Natural killer cell treated with Interleukin-12 subunit alpha and Interleukin-12 subunit beta and Interleukin-15 and Interleukin-18, amount 100 ng/mL, for 72 hours (primary cell): ENCODE measurements at regions not wholly inside any gene's neighbourhood (a gene's known extent, or its start where the extent isn't known, plus 50 kb on each side); places are given as distances from the start of the nearest gene placed in this dataset.

Experiments
- ATAC-seq, 2 donors: fragments of 150-1000 bp; cut with Tn5 transposase in 1 of 2; sonication (Bioruptor Pico), chemical (Tn5 transposase) in 1 of 2; 2 replicates each; pipeline ENCODE4 v1.10.0; 2021
- DNase-seq: peaks from one replicate; pipeline ENCODE4 v3.0.0; 2022; ENCODE audit warnings: low spot score
- H3K27ac Mint-ChIP-seq, 2 donors: 1 replicate in 1 of 2; 2 replicates in 1 of 2; pipeline ENCODE4 v1.8.0; 2022; ENCODE audit warnings: mixed read lengths in 2 of 2, mild to moderate bottlenecking in 1 of 2, moderate library complexity in 1 of 2
- H3K27me3 Mint-ChIP-seq, 2 donors: 1 replicate in 1 of 2; 2 replicates in 1 of 2; pipeline ENCODE4 v1.8.0; 2022; ENCODE audit warnings: mixed read lengths in 2 of 2
- H3K36me3 Mint-ChIP-seq: one replicate; pipeline ENCODE4 v1.8.0; 2022; ENCODE audit warnings: mixed read lengths
- H3K4me1 Mint-ChIP-seq, 2 donors: 1 replicate in 1 of 2; 2 replicates in 1 of 2; pipeline ENCODE4 v1.8.0; 2022; ENCODE audit warnings: low read depth in 2 of 2, mixed read lengths in 2 of 2, mild to moderate bottlenecking in 1 of 2
- H3K4me3 Mint-ChIP-seq: one replicate; pipeline ENCODE4 v1.8.0; 2022; ENCODE audit warnings: mixed read lengths
- H3K9me3 Mint-ChIP-seq: 2 replicates; pipeline ENCODE4 v1.8.0; 2022; ENCODE audit warnings: mixed read lengths

- no peak for ATAC-seq
- H3K36me3 Mint-ChIP-seq = no peaks in the 10 kb centered on the region
- DNase-seq = no peak
- no peaks in the 10 kb centered on the region for H3K9me3 Mint-ChIP-seq
- H3K4me1 Mint-ChIP-seq = no peaks in the 10 kb centered on the region
- no peak overlapping the region for H3K27ac Mint-ChIP-seq
- H3K27me3 Mint-ChIP-seq = no peaks in the 10 kb centered on the region
- H3K4me3 Mint-ChIP-seq = no peak overlapping the region
Observed at GRCh38 chrY:7263773-7264172, 352.2 kb upstream of the AMELY start.

- H3K27me3 Mint-ChIP-seq = no peaks in the 10 kb centered on the region
- no peaks in the 10 kb centered on the region for H3K4me1 Mint-ChIP-seq
- H3K4me3 Mint-ChIP-seq = no peak overlapping the region
- DNase-seq (no peak), ATAC-seq (no peak)
- no peak overlapping the region for H3K27ac Mint-ChIP-seq
- H3K9me3 Mint-ChIP-seq = no peaks in the 10 kb centered on the region
- H3K36me3 Mint-ChIP-seq = peaks cover 5% of the 10 kb centered on the region
Observed at GRCh38 chrY:7262531-7262930, 351.0 kb upstream of the AMELY start.

- H3K36me3 Mint-ChIP-seq = peaks cover 5% of the 10 kb centered on the region
- no peaks in the 10 kb centered on the region for H3K4me1 Mint-ChIP-seq
- H3K9me3 Mint-ChIP-seq = no peaks in the 10 kb centered on the region
- ATAC-seq (no peak), DNase-seq (no peak)
- no peak overlapping the region for H3K4me3 Mint-ChIP-seq
- H3K27me3 Mint-ChIP-seq = no peaks in the 10 kb centered on the region
- no peak overlapping the region for H3K27ac Mint-ChIP-seq
Observed at GRCh38 chrY:7261254-7261653, 349.7 kb upstream of the AMELY start.

GRCh38 chrY:7240101-7240500 is 328.5 kb upstream of the AMELY start:
- H3K9me3 Mint-ChIP-seq = no peaks in the 10 kb centered on the region
- H3K4me1 Mint-ChIP-seq = peaks cover 0 to 32% of the 10 kb centered on the region in 2 donors
- ATAC-seq = peak in 1 of 2 donors; percentile 91
- DNase-seq = no peak
- H3K27me3 Mint-ChIP-seq = no peaks in the 10 kb centered on the region
- peak overlapping the region; percentile 83 for H3K4me3 Mint-ChIP-seq
- H3K27ac Mint-ChIP-seq = peak overlapping the region in 1 of 2 donors; percentile 86
- peaks cover 11% of the 10 kb centered on the region for H3K36me3 Mint-ChIP-seq

GRCh38 chrY:7211971-7212370 is 300.4 kb upstream of the AMELY start:
- no peaks in the 10 kb centered on the region for H3K27me3 Mint-ChIP-seq
- no peak overlapping the region for H3K27ac Mint-ChIP-seq
- H3K9me3 Mint-ChIP-seq = no peaks in the 10 kb centered on the region
- peaks cover 0 to 1% of the 10 kb centered on the region in 2 donors for H3K4me1 Mint-ChIP-seq
- ATAC-seq (no peak), DNase-seq (no peak)
- no peaks in the 10 kb centered on the region for H3K36me3 Mint-ChIP-seq
- H3K4me3 Mint-ChIP-seq = no peak overlapping the region

- H3K36me3 Mint-ChIP-seq = no peaks in the 10 kb centered on the region
- H3K27me3 Mint-ChIP-seq = no peaks in the 10 kb centered on the region
- ATAC-seq (no peak), DNase-seq (no peak)
- no peaks in the 10 kb centered on the region for H3K4me1 Mint-ChIP-seq
- no peaks in the 10 kb centered on the region for H3K9me3 Mint-ChIP-seq
- H3K4me3 Mint-ChIP-seq = no peak overlapping the region
- no peak overlapping the region for H3K27ac Mint-ChIP-seq
Observed at GRCh38 chrY:7204456-7204855, 292.9 kb upstream of the AMELY start.

GRCh38 chrY:7182591-7182990 is 271.0 kb upstream of the AMELY start:
- no peaks in the 10 kb centered on the region for H3K27me3 Mint-ChIP-seq
- ATAC-seq (no peak), DNase-seq (no peak)
- H3K9me3 Mint-ChIP-seq = no peaks in the 10 kb centered on the region
- peaks cover 12% of the 10 kb centered on the region for H3K36me3 Mint-ChIP-seq
- H3K27ac Mint-ChIP-seq = no peak overlapping the region
- H3K4me1 Mint-ChIP-seq = no peaks in the 10 kb centered on the region
- H3K4me3 Mint-ChIP-seq = no peak overlapping the region

- Mint-ChIP-seq H3K4me1 (no peaks in the 10 kb centered on the region), H3K4me3 (no peak overlapping the region), H3K36me3 (peaks cover 2% of the 10 kb centered on the region), H3K9me3 (no peaks in the 10 kb centered on the region), H3K27ac (no peak overlapping the region), H3K27me3 (no peaks in the 10 kb centered on the region)
- ATAC-seq (no peak), DNase-seq (no peak)
Observed at GRCh38 chrY:7177631-7178030, 266.1 kb upstream of the AMELY start.

DNA sequence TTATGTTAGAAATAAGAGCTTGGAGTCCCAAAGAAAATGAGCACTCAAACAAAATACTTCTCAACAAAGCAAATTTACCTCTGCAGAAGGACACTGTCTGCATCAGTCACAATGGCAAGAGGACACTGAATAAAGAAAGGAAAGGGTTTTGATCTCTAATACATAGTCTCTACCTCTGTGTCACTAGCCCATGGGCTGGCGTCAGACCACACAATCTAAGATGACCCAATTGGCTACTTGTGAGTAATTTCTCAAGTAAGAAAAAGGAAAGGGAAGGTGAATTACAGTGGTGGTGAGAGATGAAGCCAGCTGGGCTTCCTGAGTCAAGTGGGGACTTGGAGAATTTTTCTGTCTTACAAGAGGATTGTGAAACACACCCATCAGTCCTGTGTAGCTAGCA is 257.9 kb upstream of the AMELY start:
- no peak overlapping the region for H3K27ac Mint-ChIP-seq
- no peak overlapping the region for H3K4me3 Mint-ChIP-seq
- DNase-seq (no peak), ATAC-seq (no peak)
- no peaks in the 10 kb centered on the region for H3K36me3 Mint-ChIP-seq
- H3K4me1 Mint-ChIP-seq = no peaks in the 10 kb centered on the region
- peaks cover 0 to 5% of the 10 kb centered on the region in 2 donors for H3K27me3 Mint-ChIP-seq
- no peaks in the 10 kb centered on the region for H3K9me3 Mint-ChIP-seq

DNA sequence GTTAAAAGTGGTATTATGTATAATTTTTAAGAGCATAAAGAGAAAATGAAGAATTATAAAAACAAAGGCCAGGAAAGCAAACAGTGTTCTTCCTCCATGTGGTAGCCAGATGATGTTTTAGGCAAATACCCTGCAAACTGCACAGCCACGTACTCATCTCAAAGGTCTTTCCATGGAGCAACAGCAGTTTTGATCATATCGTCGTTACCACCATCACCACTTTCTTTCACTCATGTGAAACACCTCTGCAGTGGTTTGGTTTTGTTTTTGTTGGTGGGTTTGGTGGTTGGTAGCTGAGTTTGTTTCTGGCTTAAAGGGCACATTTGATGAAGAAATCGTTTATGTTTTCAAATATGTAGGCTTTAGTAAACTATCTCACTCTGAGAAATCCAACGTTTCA is 229.9 kb upstream of the AMELY start:
- H3K4me3 Mint-ChIP-seq = peak overlapping the region; percentile 8
- H3K9me3 Mint-ChIP-seq = no peaks in the 10 kb centered on the region
- H3K27me3 Mint-ChIP-seq = peaks cover 0 to 11% of the 10 kb centered on the region in 2 donors
- ATAC-seq = no peak
- no peak for DNase-seq
- peaks cover 6% of the 10 kb centered on the region for H3K36me3 Mint-ChIP-seq
- peaks cover 0 to 15% of the 10 kb centered on the region in 2 donors for H3K4me1 Mint-ChIP-seq
- H3K27ac Mint-ChIP-seq = no peak overlapping the region
